Liver (tissue), 8 donors: ENCODE measurements at regions not wholly inside any gene's neighbourhood (a gene's known extent, or its start where the extent isn't known, plus 50 kb on each side); places are given as distances from the start of the nearest gene placed in this dataset.

Experiments used
- DNase-seq: peaks from one replicate; pipeline ENCODE4 v3.0.0-alpha.2; 2017; ENCODE audit warnings: low spot score
- H3K27ac ChIP-seq, 2 donors: one replicate each; pipeline ENCODE4 v1.7.0; 2013; ENCODE audit warnings: inconsistent platforms in 2 of 2, low read length in 2 of 2, control low read depth in 1 of 2, low read depth in 1 of 2, mild to moderate bottlenecking in 1 of 2
- H3K27me3 ChIP-seq, 4 donors: one replicate each; pipeline versions ENCODE4 v1.6.1 to v1.7.0; 2013; ENCODE audit warnings: low read length in 3 of 4, inconsistent platforms in 1 of 4, mild to moderate bottlenecking in 1 of 4, moderate library complexity in 1 of 4; ENCODE audit not compliant: control insufficient read depth in 4 of 4, insufficient read depth in 4 of 4
- H3K36me3 ChIP-seq, 4 donors: one replicate each; pipeline versions ENCODE4 v1.6.1 to v1.7.0; 2013; ENCODE audit warnings: low read length in 3 of 4, mild to moderate bottlenecking in 3 of 4, low read depth in 1 of 4, moderate library complexity in 1 of 4; ENCODE audit not compliant: control insufficient read depth in 4 of 4, insufficient read depth in 3 of 4
- H3K4me1 ChIP-seq, 4 donors: one replicate each; pipeline versions ENCODE4 v1.6.1 to v1.7.0; 2013; ENCODE audit warnings: low read length in 3 of 4, mild to moderate bottlenecking in 3 of 4, moderate library complexity in 1 of 4; ENCODE audit not compliant: control insufficient read depth in 4 of 4, insufficient read depth in 4 of 4
- H3K4me3 ChIP-seq, 3 donors: one replicate each; pipeline versions ENCODE4 v1.6.1 to v1.7.0; 2013; ENCODE audit warnings: low read length in 3 of 3, control low read depth in 1 of 3, low read depth in 1 of 3, mild to moderate bottlenecking in 1 of 3
- H3K9ac ChIP-seq, 2 donors: one replicate each; pipeline ENCODE4 v1.7.0; 2013; ENCODE audit warnings: low read length in 2 of 2, mild to moderate bottlenecking in 2 of 2, moderate library complexity in 2 of 2, control low read depth in 1 of 2, low read depth in 1 of 2
- H3K9me3 ChIP-seq, 4 donors: one replicate each; pipeline versions ENCODE4 v1.6.1 to v1.7.0; 2013; ENCODE audit warnings: low read length in 3 of 4; ENCODE audit not compliant: control insufficient read depth in 4 of 4
- EGR1 ChIP-seq, 2 donors: IDR thresholded peaks; 2 replicates each; pipeline ENCODE4 v1.6.1; 2016 to 2018; ENCODE audit warnings: antibody characterized with exemption in 2 of 2, low read depth in 2 of 2
- FOXA1 ChIP-seq: IDR thresholded peaks from 2 replicates; pipeline ENCODE4 v1.6.1; 2016; ENCODE audit warnings: antibody characterized with exemption
- FOXA2 ChIP-seq: IDR thresholded peaks from 2 replicates; pipeline ENCODE4 v1.6.1; 2016; ENCODE audit warnings: antibody characterized with exemption
- HNF4A ChIP-seq, 2 donors: conservative IDR thresholded peaks; 2 replicates each; pipeline ENCODE4 v1.6.1; 2016; ENCODE audit warnings: antibody characterized with exemption in 2 of 2, mild to moderate bottlenecking in 2 of 2
- HNF4G ChIP-seq: IDR thresholded peaks from 2 replicates; pipeline ENCODE4 v1.6.1; 2016; ENCODE audit warnings: antibody characterized with exemption
- JUND ChIP-seq, 2 donors: IDR thresholded peaks; 2 replicates each; pipeline ENCODE4 v1.6.1; 2016; ENCODE audit warnings: antibody characterized with exemption in 2 of 2
- NR2F2 ChIP-seq: IDR thresholded peaks from 2 replicates; pipeline ENCODE4 v1.6.1; 2016; ENCODE audit warnings: antibody characterized with exemption
- RAD21 ChIP-seq, 2 donors: IDR thresholded peaks; 2 replicates each; pipeline ENCODE4 v1.6.1; 2016; ENCODE audit warnings: antibody characterized with exemption in 2 of 2, mild to moderate bottlenecking in 2 of 2
- RXRA ChIP-seq, 2 donors: IDR thresholded peaks; 2 replicates each; pipeline ENCODE4 v1.6.1; 2017 to 2018; ENCODE audit warnings: antibody characterized with exemption in 2 of 2, mild to moderate bottlenecking in 1 of 2
- SP1 ChIP-seq: IDR thresholded peaks from 2 replicates; pipeline ENCODE4 v1.6.1; 2018; ENCODE audit warnings: antibody characterized with exemption, mild to moderate bottlenecking
- YY1 ChIP-seq: IDR thresholded peaks from 2 replicates; pipeline ENCODE4 v1.6.1; 2016; ENCODE audit warnings: antibody characterized with exemption, mild to moderate bottlenecking
- WGBS: extraction: QIAGEN DNeasy Blood & Tissue Kit; methylation state at CpG from one replicate; pipeline ENCODE4 v1.1.7; 2013; 5-methylcytosine and 5-hydroxymethylcytosine counted together
- TF ChIP-seq, protein P1 (sequence below): IDR thresholded peaks from 2 replicates; pipeline ENCODE4 v1.6.1; 2016; ENCODE audit warnings: antibody characterized with exemption, mild to moderate bottlenecking
- TF ChIP-seq, protein P2 (sequence below): IDR thresholded peaks from 2 replicates; pipeline ENCODE4 v1.6.1; 2016; ENCODE audit warnings: antibody characterized with exemption
- TF ChIP-seq, protein P3 (sequence below): IDR thresholded peaks from 2 replicates; pipeline ENCODE4 v1.6.1; 2016; ENCODE audit warnings: antibody characterized with exemption
- TF ChIP-seq, protein P4 (sequence below): fragments of 150-350 bp; IDR thresholded peaks from 2 replicates; pipeline ENCODE4 v1.5.1; 2017; ENCODE audit warnings: improper control_type of control experiment, low read depth, low read length; ENCODE audit not compliant: missing input control
- donor health status: healthy.
- donor health status: healthy.
- donor health status: healthy.
- donor health status: healthy.
- donor health status: healthy.

DNA sequence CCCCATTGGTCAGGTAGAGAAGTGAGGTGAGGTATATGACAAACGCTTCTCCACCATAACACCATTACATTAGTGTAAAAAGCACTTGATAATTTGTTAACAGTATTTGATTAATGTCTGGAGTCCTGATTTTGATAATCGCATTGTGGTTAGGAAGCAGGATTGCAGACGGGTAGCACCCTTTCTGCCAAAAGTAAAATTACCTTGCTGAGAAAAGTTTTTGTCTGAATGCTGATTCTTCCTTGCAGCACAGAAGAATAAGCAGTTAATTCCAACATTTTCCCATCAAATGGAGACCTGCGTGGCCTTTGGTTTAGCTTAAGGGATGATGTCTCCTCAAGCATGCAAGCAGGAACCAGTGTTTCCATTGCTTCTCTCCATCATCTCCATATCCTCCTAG, 1090.2 kb upstream of the TMEM132C start (continued):
- TF ChIP-seq EGR1 (IDR thresholded peaks at IDR 0.05; ENCODE audit: low read depth in 2 of 2): no peak
- no peak for TF ChIP-seq FOXA1
- no peak for TF ChIP-seq FOXA2
- TF ChIP-seq, protein P1, sequence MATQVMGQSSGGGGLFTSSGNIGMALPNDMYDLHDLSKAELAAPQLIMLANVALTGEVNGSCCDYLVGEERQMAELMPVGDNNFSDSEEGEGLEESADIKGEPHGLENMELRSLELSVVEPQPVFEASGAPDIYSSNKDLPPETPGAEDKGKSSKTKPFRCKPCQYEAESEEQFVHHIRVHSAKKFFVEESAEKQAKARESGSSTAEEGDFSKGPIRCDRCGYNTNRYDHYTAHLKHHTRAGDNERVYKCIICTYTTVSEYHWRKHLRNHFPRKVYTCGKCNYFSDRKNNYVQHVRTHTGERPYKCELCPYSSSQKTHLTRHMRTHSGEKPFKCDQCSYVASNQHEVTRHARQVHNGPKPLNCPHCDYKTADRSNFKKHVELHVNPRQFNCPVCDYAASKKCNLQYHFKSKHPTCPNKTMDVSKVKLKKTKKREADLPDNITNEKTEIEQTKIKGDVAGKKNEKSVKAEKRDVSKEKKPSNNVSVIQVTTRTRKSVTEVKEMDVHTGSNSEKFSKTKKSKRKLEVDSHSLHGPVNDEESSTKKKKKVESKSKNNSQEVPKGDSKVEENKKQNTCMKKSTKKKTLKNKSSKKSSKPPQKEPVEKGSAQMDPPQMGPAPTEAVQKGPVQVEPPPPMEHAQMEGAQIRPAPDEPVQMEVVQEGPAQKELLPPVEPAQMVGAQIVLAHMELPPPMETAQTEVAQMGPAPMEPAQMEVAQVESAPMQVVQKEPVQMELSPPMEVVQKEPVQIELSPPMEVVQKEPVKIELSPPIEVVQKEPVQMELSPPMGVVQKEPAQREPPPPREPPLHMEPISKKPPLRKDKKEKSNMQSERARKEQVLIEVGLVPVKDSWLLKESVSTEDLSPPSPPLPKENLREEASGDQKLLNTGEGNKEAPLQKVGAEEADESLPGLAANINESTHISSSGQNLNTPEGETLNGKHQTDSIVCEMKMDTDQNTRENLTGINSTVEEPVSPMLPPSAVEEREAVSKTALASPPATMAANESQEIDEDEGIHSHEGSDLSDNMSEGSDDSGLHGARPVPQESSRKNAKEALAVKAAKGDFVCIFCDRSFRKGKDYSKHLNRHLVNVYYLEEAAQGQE: no peak

DNA sequence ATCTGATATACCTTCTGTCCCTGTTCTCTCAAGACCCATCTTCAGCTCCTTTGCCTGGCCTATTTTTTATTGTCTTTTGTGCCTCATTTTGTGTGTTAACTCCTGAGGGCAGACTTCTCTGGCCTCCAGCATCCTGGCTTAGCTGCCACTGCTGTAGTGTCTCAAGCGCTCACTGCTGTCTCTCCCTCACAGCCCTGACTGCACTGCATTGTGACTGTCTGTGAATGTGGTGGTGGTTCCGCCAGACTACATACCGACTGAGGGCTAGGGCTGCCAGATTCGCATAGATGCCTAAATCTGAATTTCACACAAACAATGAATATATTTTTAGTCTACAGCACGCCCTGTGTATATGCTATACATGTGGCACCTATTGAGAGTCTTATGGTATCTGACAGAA, 1088.9 kb upstream of the TMEM132C start:
- 85% methylated on average over 5 of the region's 5 CpGs for WGBS
- DNase-seq: no peak
- H3K4me3 ChIP-seq: no peak overlapping the region
- no peaks in the 10 kb centered on the region for H3K27me3 ChIP-seq
- no peak overlapping the region for H3K27ac ChIP-seq
- no peaks in the 10 kb centered on the region for H3K4me1 ChIP-seq
- TF ChIP-seq HNF4G (no peak), NR2F2 (no peak), YY1 (no peak), RAD21 (IDR thresholded peaks at IDR 0.05) (no peak), HNF4A (conservative IDR thresholded peaks at IDR 0.05) (no peak), EGR1 (IDR thresholded peaks at IDR 0.05; ENCODE audit: low read depth in 2 of 2) (no peak), SP1 (no peak), JUND (IDR thresholded peaks at IDR 0.05) (no peak)
- TF ChIP-seq, protein P2, sequence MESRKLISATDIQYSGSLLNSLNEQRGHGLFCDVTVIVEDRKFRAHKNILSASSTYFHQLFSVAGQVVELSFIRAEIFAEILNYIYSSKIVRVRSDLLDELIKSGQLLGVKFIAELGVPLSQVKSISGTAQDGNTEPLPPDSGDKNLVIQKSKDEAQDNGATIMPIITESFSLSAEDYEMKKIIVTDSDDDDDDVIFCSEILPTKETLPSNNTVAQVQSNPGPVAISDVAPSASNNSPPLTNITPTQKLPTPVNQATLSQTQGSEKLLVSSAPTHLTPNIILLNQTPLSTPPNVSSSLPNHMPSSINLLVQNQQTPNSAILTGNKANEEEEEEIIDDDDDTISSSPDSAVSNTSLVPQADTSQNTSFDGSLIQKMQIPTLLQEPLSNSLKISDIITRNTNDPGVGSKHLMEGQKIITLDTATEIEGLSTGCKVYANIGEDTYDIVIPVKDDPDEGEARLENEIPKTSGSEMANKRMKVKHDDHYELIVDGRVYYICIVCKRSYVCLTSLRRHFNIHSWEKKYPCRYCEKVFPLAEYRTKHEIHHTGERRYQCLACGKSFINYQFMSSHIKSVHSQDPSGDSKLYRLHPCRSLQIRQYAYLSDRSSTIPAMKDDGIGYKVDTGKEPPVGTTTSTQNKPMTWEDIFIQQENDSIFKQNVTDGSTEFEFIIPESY: no peak
- no peaks in the 10 kb centered on the region for H3K36me3 ChIP-seq
- peaks cover 0 to 14% (median 13%) of the 10 kb centered on the region in 4 donors for H3K9me3 ChIP-seq
- no peak overlapping the region for H3K9ac ChIP-seq

DNA sequence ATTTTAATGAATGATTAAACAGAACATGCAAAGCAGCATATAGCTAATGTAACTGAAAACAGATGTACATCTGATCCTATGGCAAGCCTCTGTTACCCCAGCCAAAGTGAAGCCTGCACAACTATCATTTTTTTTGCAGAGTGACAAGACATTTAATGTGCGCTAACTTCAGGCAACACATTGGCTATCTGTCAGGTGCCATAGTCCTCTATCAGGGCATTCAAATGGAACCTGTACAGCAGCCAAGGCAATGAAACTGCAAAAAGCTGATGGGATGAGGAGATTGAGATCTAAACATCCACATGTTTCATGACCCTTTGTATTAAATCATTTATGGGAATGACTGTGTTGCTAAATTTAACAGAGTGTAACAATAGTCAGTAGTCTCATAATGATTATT, 1088.5 kb upstream of the TMEM132C start:
- WGBS: 95% methylated on average over 1 of the region's 1 CpG

More for the DNA sequence above, 1088.5 kb upstream of the TMEM132C start:
- Histone ChIP-seq H3K9me3 (peaks cover 0 to 14% (median 13%) of the 10 kb centered on the region in 4 donors), H3K9ac (no peak overlapping the region), H3K27me3 (no peaks in the 10 kb centered on the region), H3K27ac (no peak overlapping the region), H3K4me1 (no peaks in the 10 kb centered on the region), H3K4me3 (no peak overlapping the region), H3K36me3 (no peaks in the 10 kb centered on the region)
- TF ChIP-seq, protein P3, sequence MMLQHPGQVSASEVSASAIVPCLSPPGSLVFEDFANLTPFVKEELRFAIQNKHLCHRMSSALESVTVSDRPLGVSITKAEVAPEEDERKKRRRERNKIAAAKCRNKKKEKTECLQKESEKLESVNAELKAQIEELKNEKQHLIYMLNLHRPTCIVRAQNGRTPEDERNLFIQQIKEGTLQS: no peak
- no peak for TF ChIP-seq HNF4A (conservative IDR thresholded peaks at IDR 0.05)
- no peak for TF ChIP-seq YY1
- TF ChIP-seq RXRA (IDR thresholded peaks at IDR 0.05): no peak
- TF ChIP-seq, protein P4, sequence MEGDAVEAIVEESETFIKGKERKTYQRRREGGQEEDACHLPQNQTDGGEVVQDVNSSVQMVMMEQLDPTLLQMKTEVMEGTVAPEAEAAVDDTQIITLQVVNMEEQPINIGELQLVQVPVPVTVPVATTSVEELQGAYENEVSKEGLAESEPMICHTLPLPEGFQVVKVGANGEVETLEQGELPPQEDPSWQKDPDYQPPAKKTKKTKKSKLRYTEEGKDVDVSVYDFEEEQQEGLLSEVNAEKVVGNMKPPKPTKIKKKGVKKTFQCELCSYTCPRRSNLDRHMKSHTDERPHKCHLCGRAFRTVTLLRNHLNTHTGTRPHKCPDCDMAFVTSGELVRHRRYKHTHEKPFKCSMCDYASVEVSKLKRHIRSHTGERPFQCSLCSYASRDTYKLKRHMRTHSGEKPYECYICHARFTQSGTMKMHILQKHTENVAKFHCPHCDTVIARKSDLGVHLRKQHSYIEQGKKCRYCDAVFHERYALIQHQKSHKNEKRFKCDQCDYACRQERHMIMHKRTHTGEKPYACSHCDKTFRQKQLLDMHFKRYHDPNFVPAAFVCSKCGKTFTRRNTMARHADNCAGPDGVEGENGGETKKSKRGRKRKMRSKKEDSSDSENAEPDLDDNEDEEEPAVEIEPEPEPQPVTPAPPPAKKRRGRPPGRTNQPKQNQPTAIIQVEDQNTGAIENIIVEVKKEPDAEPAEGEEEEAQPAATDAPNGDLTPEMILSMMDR: no peak
- TF ChIP-seq HNF4G: no peak
- DNase-seq: no peak
